ENCODE measurements at regions not wholly inside any gene's neighbourhood (a gene's known extent, or its start where the extent isn't known, plus 50 kb on each side); places are given as distances from the start of the nearest gene placed in this dataset.

- TF ChIP-seq CTCF (conservative IDR thresholded peaks at IDR 0.05 in 1 of 2, IDR thresholded peaks at IDR 0.05 in 1 of 2; ENCODE audit: extremely low read depth in 1 of 2, insufficient read depth in 1 of 2, low read depth in 1 of 2, low read length in 2 of 2) = no peak
- no peak for TF ChIP-seq EZH2 (IDR thresholded peaks at IDR 0.05; ENCODE audit: borderline replicate concordance, low read length)
These were observed 371.9 kb upstream of the ZMIZ1 start for GRCh38 chr10:78696791-78697395.

All from mammary epithelial cell (primary cell).